GM21447 (cell line): ENCODE measurements at regions not wholly inside any gene's neighbourhood (a gene's known extent, or its start where the extent isn't known, plus 50 kb on each side); places are given as distances from the start of the nearest gene placed in this dataset.
"Not testable (repeated sequence)": the region's sequence is repeated elsewhere in the genome, so short reads cannot be mapped to it uniquely, and the experiment has no call there.

Experiments
- ATAC-seq: cut with Tn5 transposase; IDR thresholded peaks from one replicate; pipeline ENCODE4 v1.9.1; 2021; ENCODE audit not compliant: unreplicated experiment

GRCh38 chr13:50226515-50227155 is 211.4 kb downstream of the KCNRG start:
- peak; percentile 47 for ATAC-seq

- no peak for ATAC-seq
These were observed 212.1 kb downstream of the KCNRG start for GRCh38 chr13:50227361-50227760.

- ATAC-seq = no peak
These were observed 213.3 kb downstream of the KCNRG start for GRCh38 chr13:50228527-50228926.

GRCh38 chr13:50229960-50230661 is 214.9 kb downstream of the KCNRG start:
- no peak for ATAC-seq

- no peak for ATAC-seq
These were observed 215.4 kb downstream of the KCNRG start for GRCh38 chr13:50230662-50230978.

- ATAC-seq = not testable (repeated sequence)
These were observed 218.3 kb downstream of the KCNRG start for GRCh38 chr13:50233574-50233973.

- ATAC-seq = no peak
These were observed 220.5 kb downstream of the KCNRG start for GRCh38 chr13:50235604-50236342.

- ATAC-seq = peak; percentile 96
These were observed 221.7 kb downstream of the KCNRG start for GRCh38 chr13:50236898-50237318.

GRCh38 chr13:50238922-50239321 is 223.7 kb downstream of the KCNRG start:
- ATAC-seq = no peak

- ATAC-seq = no peak
These were observed 226.2 kb downstream of the KCNRG start for GRCh38 chr13:50241479-50241878.

- ATAC-seq = no peak
These were observed 228.7 kb downstream of the KCNRG start for GRCh38 chr13:50243931-50244330.

GRCh38 chr13:50244355-50244712 is 229.1 kb downstream of the KCNRG start:
- ATAC-seq = peak; percentile 7

- peak; percentile 93 for ATAC-seq
These were observed 229.7 kb downstream of the KCNRG start for GRCh38 chr13:50244713-50245574.

GRCh38 chr13:50247223-50247622 is 232.0 kb downstream of the KCNRG start:
- no peak for ATAC-seq

GRCh38 chr13:50248516-50249143 is 233.4 kb downstream of the KCNRG start:
- no peak for ATAC-seq

- ATAC-seq = no peak
These were observed 233.9 kb downstream of the KCNRG start for GRCh38 chr13:50249144-50249521.

GRCh38 chr13:50250401-50250800 is 235.2 kb downstream of the KCNRG start:
- ATAC-seq = no peak

GRCh38 chr13:50255639-50256038 is 240.4 kb downstream of the KCNRG start:
- ATAC-seq = no peak

- ATAC-seq = not testable (repeated sequence)
These were observed 241.5 kb downstream of the KCNRG start for GRCh38 chr13:50256536-50257321.

GRCh38 chr13:50257646-50258045 is 242.4 kb downstream of the KCNRG start:
- no peak for ATAC-seq
